DMS79 (cell line): ENCODE measurements at regions not wholly inside any gene's neighbourhood (a gene's known extent, or its start where the extent isn't known, plus 50 kb on each side); places are given as distances from the start of the nearest gene placed in this dataset.
A peak's percentile ranks its signal among the peaks of the same experiment; 100 is the strongest.

Source experiments
- DNase-seq: peaks from one replicate; lab custom pipeline; 2025; lab: John Stamatoyannopoulos, UW

DNA sequence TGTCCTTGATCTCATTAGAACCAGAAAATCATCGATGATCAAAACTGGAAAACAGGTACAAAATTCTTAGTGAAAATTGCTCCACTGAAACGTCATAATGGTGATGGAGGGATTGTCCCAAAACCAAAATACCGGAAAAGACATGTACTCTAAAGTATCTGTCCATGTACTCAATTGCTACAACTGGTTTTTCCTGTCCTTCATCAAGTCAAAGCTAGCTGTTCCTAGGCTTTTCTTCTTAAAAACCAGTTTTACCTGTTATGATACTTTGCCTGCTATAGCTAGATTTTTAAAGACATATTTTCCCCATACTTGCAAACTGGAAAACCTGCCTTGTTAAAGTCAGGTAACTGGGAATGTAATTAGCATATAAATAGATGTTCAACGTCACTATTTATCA lies 50.5 kb upstream of the LRRC1 start:
- DNase-seq, result no peak

DNA sequence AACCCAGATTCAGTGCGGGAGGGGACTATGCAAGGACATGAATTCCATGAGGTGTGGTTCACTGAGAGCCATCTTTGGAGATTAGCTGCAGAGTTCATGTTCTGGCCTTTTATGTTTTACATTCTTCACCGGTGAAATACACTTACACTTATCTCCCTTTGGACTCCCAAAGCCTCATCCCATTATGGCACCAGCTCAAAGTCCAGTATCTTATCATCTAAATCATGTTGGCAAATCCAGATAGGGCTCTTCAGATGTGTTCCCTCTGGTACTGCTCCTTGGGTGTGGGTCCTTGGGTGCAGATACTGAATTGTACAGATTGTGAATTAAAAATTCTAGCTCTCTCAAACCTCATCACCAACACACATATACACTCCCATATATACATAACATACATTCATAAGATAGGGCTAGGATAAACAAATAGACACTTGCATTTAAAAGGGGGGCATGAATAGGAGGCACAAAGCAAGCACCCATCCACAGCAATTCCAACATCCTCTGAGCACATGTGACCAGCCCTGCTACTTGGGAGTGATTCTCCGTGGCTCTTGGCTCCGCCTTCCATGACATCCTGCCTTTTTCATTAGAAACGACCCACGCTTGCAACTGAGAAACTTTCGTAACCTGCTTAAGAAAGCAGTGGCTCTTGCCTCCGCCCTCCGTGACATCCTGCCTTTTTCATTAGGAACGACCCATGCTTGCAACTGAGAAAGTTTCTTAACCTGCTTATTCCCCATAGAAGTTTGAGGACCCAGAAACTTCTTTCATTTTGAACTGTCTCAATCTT lies 53.6 kb upstream of the LRRC1 start:
- DNase-seq, result no peak

DNA sequence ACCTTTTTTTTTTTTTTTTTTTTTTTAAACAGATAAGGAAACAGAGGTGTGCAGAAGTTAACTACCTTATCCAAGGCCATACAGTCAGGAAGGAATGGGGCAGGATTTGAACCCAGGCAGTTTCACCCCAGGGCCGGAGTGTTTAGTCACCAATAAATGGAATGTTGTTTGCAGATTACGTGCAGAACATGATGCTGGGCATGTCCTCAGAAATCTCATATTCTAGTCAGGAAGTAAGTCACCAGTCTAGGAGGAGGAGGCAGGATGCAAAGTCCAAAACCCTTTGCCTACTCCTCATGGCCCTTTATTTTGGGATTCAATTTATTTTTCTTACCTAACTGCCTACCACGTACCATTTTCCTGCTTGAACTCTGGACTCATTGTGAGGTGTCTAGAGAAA lies 57.1 kb upstream of the LRRC1 start:
- no peak for DNase-seq

GRCh38 chr6:53735896-53736295 lies 58.9 kb upstream of the LRRC1 start:
- no peak for DNase-seq

GRCh38 chr6:53734473-53735299 lies 60.1 kb upstream of the LRRC1 start:
- DNase-seq, result no peak

DNA sequence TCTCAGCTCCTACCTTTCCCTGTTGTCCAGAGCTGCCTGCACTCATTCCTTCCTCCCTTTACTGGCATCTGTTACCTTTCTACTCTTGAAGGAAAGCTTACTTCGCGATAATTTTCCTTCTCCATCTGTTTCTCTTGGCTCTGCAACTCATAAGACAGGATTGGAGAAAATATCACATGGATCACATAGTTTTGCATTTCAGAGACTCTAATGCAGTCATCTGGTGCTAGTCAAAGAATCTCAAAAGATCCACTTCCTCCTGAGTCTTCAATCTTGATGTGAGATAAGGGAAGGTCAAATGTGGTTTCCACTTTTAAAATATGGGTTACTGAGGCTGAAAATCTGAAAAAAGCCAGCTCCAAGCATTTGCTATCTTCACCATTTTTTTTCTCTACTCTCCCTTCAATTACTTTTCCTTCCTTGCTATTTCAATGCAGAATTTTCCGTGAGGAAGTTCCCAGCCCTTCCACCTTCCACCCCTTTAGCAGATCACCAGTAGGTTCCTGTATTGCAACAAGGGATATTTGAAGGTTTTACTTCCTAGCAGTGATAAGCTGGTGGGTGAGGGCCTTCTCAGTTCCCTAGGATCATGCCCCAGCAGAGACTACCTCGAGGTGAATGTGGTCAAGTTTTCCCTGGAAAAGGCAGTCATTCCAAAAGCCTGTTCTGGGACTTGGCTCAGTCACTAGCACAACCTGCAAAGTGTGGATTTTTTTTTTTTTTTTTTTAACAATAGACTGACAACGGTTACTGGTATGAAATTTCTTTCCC lies 62.8 kb upstream of the LRRC1 start:
- DNase-seq, result no peak

DNA sequence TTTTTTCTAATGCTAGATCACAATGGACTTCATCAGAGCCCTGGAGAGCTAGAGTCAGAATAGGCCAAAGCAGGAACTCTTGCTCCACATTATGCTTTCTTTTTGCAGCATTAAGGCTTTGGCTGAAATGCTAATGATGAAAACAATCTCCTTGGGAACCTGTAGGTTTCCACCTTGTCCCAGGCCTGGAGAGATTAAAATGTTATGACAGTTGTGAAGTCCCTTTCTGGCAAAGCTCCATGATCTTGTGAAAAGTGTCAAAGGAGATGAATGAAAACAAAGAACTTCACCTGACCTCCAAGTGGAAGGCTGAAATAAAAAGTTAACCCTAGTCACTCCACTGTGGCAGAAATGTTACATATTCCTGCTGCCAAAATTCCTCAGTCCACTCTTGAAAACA lies 64.0 kb upstream of the LRRC1 start:
- no peak for DNase-seq

- DNase-seq, result no peak
Measured at GRCh38 chr6:53728570-53729194, 63.1 kb upstream of the KLHL31 start.

DNA sequence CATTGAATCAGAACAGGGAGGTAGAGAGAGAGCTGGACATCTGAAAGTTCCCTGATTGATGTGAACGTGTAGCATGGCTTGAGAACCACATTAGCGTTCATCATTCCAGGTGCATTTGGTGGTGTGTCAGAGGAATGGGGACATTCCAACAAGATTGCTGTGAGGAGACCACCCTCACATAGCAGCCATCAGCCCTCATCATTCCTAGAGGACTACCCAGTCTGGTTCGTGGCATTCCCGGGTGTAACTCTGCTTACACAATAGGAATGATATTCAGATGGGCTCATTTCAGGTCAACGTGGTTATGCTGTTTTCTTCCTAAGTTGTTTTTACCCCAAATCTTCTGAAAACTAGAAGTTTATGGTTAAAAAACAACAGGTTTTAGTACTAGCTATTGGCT lies 62.2 kb upstream of the KLHL31 start:
- DNase-seq, result no peak

GRCh38 chr6:53725791-53726575 lies 60.4 kb upstream of the KLHL31 start:
- DNase-seq, result peak; percentile 27

GRCh38 chr6:53724501-53724900 lies 58.9 kb upstream of the KLHL31 start:
- DNase-seq, result no peak

DNA sequence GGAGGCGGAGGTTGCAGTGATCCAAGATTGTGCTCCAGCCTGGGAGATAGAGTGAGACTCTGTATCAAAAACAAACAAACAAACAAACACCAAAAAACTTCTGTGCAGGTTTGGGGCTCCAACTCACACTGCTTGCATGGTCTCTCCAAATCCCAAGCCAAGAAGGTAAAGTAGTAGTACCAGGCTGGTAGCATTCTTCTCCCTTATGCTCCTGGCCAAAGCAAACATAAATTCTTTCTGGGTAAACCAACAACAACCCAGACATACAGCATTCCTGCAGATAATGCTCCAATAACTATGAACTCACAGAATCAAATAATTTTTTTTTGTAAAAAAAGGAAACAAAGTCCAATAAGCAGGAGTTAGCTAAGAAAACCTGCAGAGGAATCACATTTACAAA lies 57.8 kb upstream of the KLHL31 start:
- DNase-seq, result no peak

GRCh38 chr6:53721766-53722165 lies 56.2 kb upstream of the KLHL31 start:
- DNase-seq, result no peak

DNA sequence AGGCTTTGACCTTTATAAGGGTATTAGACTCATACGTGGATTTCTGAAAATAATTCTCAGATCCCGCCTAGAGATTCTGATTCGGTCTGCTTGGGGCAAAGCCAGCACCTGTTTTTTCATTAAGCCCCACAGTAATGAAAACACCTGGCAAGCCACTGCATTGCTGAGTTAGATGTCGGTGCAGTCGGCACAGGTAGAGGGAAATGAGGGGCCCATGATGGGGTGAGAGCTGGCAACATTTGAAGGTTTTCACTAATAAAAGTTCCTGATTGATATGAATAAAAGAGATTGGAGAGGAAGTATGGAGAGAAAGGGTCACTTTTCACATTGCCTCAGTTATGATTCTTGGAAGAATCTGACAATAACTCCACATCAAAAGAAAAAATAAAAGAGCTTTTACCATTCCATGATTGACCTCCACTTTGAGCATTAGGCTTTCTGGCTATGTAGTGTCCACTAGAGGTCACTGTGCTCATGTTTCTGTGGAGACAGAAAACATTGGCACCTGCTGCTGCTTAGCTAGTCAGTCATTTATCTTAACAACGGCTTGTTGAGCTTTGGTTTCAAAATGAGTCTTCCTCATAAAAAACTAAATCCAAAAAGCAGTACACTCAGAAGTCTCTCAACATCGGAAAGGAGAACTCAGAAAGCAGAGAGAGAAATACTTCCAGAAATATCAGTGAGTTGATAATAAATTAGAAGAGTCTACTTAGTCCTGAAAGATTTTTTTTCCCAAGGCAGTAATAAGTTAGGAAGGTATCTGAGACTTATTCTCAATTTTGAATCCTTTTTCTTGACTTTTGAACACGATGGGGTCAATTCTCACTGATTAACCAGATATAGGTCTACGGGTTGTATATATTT lies 53.3 kb upstream of the KLHL31 start:
- DNase-seq, result peak; percentile 21

- DNase-seq, result no peak
Measured at GRCh38 chr6:53717566-53717965, 52.0 kb upstream of the KLHL31 start.

DNA sequence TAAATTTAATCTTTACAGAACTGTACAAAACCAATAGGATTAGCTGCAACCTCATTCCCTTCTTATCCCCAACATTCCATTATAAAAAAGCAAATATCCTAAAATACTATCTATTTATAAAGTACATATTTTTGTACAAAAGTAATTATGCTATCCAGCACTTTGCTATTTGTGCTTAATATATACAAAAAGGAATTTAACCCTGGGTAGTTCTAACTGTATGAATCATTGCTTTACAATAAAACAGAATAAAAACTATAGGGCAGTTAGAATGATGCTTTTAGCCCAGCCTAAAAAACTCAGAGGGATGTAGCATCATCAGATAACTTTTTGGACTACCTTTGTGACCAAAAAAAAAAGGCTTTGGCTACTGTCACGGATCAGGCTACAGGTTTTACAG lies 49.9 kb upstream of the KLHL31 start:
- no peak for DNase-seq
